ENCODE measurements at regions not wholly inside any gene's neighbourhood (a gene's known extent, or its start where the extent isn't known, plus 50 kb on each side); places are given as distances from the start of the nearest gene placed in this dataset.
A peak's percentile ranks its signal among the peaks of the same experiment; 100 is the strongest.

DNA sequence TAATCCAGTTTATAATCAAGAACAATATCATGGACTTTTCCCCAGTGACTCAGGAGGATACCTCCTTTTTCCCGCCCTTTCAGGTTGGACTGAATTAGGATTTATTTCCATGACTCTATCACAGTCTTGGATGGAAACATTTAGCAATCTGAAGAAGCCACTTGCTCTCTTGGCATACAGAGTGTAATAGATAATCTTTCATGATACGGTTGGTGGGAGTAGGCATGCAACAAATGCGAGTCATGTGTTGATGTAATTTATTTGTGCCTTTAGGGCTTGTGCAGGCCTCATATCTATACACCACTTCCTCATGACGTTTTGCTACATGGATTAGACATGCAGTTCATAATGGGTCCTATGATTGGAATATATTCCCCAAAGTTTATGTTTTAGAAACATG lies 54.2 kb upstream of the MCTP2 start:
- DNase-seq, result no peak

GRCh38 chr15:94175420-94175819 lies 55.9 kb upstream of the MCTP2 start:
- no peak for DNase-seq

GRCh38 chr15:94174399-94174802 lies 57.0 kb upstream of the MCTP2 start:
- no peak for DNase-seq

DNA sequence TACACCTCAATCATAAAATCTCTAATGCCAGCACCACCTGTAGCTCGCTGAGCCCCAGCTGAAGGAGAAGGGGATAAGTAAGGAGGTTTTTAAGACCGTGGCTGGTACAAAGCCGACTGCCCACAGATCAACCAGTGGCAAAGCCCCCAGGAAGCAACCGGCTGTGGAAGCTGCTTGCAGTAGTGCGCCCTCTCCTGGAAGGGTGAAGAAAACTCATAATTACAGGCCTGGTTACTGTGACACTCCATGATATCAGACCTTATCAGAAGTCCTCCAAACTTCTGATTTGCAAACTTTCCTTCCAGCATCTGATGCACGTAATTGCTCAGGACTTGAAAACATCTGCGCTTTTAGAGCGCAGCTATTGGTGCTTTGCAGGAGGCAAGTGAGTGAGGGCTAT lies 63.1 kb upstream of the MCTP2 start:
- no peak for DNase-seq

GRCh38 chr15:94164971-94165370 lies 66.4 kb upstream of the MCTP2 start:
- no peak for DNase-seq

GRCh38 chr15:94164202-94164807 lies 67.1 kb upstream of the MCTP2 start:
- DNase-seq, result peak; percentile 58 to 69

- no peak for DNase-seq
Measured at GRCh38 chr15:94162939-94163338, 68.4 kb upstream of the MCTP2 start.

GRCh38 chr15:94154255-94154654 lies 77.1 kb upstream of the MCTP2 start:
- DNase-seq, result no peak

GRCh38 chr15:94145046-94145445 lies 86.3 kb upstream of the MCTP2 start:
- no peak for DNase-seq

GRCh38 chr15:94141802-94142201 lies 89.6 kb upstream of the MCTP2 start:
- no peak for DNase-seq

- DNase-seq, result no peak
Measured at GRCh38 chr15:94135486-94136147, 95.7 kb upstream of the MCTP2 start.

DNA sequence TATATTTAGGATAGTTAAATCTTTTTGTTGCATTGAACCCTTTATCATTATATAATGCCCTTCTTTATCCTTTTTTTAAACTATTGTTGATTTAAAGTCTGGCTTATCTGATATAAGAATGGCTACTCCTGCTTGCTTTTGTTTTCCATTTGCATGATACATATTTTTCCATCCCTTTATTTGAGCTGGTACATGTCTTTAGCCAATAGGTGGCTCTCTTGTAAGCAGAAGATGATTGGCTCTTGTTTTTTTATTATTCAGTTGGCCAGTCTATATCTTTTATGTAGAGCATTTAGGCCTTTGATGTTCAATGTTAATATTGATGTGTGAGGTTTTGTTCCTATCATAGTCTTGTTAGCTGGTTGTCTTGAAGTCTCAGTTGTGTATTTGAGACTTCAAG lies 99.5 kb upstream of the MCTP2 start:
- no peak for DNase-seq

- DNase-seq, result no peak
Measured at GRCh38 chr15:94130504-94130903, 100.9 kb upstream of the MCTP2 start.

DNA sequence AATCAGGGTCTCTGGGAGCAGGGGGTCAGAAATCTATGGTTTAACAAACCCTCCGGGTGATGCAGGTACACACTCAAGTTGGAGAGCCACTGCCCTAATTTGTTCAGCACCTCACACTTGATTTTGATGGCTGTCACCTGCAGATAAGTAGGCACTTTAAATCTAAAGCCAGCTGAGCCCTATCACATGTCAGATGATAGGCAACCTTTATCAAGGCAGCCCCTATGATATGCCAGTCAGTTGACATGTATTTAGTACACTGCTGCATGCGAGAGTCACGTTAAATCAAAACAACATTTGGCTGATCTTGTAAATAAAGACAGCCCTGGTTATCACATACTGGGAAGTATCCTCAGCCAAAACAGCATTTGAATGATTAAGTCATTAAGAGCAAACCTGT lies 104.4 kb upstream of the MCTP2 start:
- DNase-seq, result no peak

- no peak for DNase-seq
Measured at GRCh38 chr15:94125698-94126097, 105.7 kb upstream of the MCTP2 start.

DNA sequence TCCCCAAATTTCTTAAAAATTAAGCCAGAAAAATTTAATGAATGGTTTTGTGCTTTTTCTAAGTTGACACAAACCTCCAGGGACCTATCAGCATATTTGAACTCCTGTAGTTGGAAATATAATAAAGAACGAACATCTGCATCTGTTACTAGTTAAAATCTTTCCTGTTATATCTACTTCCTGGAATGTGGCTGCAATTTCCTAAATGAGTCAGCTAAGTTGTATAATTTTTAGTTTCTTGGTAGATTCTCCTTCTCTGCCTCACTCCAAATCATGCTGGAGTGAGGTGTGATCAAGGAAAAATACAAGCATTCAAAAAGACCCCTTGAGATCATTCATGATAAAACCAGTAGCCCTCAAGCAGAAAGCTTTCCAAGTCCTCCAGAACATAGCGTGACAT lies 106.2 kb upstream of the MCTP2 start:
- DNase-seq, result no peak

DNA sequence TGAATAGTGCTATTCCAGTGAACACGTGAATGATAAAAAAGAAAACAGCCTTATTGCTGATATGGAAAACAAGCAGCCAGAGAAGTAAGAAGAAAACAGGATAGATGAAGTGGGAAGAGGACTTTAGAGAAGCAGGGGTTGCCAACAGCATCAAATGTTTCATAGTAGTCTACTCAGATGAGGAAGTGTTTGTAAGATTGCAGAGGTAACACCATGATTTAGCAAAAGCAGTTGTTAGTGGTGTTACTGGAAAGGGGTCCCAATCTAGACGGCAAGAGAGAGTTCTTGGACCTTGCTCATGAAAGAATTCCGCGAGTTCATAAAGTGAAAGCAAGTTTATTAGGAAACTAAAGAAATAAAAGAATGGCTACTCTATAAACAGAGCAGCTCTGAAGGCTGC lies 108.8 kb upstream of the MCTP2 start:
- DNase-seq, result no peak

DNA sequence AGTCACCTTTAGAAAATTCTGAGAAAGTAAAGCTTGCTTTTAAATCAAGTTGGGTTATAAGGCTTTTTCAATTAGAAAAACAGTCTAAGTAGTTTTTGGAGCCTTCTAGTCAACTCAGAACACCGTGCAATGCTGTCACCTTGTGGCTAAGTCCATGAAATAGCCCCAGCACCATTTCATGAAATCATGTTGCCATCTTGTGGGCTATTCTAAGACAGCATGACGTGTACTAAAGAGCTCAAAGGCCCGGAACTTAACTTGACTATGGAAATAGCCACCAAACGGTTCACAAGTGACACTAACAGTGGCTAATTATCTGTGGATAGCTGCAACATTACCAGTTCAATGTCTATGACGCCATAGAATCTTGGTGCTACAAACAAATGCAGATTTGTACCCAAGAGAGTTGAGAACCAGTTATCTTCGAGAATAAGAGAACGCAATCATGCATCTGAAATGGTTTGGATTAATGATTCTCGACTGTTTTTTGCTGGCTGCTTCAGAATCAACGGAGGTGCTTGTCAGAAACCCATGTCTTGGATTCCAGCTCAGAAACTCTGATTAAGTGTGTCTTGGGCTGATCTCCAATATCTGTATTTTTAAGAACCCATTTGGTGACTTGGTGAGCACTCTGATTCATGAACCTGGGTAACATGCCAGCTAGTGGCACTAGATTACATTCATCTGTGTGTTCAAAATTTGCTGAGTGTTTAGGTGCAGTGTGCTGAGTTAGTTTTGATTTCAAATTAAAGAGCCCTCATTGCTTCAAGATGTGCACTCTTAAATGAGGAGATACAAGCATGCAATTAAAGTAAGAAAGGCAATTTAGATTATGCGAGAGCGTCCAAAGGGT lies 111.2 kb upstream of the MCTP2 start:
- DNase-seq, result peak; percentile 17 to 20

DNA sequence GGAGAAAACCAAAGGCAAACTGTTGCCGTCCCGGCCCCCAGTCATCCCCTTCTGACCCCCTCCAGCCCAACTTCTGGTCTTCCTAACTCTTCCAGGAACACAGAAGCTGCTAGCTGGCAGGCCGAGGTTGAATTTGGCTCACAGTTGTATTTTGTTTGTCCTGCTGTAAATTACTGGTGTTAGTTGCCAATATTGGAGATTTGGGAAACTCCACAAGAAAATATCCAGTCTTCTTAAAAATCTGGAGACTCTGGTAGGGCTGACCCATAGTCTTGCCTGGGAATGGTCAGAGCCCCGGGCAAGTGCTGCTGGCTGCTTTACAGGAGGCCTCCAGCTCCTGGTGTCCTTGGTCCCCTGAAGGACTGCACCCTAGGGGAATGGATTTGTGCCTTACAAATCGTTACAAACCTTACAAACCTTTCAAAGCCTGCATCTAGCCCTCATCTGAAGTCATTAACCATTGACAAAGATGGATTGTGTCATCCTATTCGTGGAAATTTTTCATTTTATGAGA lies 112.0 kb upstream of the MCTP2 start:
- no peak for DNase-seq

GRCh38 chr15:94110476-94111130 lies 120.8 kb upstream of the MCTP2 start:
- no peak for DNase-seq

DNA sequence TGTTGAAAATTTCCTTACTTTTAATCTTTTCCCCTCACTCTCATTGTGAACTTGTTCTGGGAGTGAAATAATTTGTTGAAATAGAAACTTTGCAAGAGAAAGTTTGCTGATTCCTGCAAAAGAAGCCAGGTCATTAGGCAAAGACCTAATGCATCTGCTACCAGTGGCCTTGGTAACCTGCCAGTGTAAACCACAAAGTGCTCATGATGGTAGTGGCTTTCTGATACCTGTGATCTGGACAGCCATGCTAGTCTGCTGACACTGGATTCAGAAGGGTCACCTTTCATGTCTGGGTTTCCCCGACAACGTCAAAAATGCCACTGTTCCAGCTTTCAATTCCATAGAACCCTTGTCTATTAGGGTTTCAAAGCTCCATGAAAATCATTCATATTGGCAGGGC lies 123.7 kb upstream of the MCTP2 start:
- DNase-seq, result no peak

DNA sequence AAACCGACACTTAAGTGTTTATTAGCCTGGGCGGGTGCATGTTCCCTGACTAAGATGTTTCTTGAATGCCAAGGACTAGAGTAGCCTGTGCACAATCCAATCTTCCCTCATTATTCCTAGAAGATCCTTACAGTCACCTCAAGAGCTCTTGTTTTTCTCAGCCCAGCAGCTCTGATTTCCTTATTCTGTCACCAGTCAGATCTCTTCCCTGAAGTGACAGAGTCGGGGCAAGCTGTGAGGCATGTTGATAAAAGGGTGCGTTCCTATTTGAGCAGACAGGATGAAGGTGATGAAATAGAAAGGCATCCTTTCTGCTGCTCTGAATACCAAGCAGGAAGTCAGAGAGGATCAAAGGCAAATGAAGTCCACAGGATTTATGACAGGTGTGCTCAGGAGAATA lies 125.6 kb upstream of the MCTP2 start:
- no peak for DNase-seq

- DNase-seq, result no peak
Measured at GRCh38 chr15:94100863-94101262, 130.5 kb upstream of the MCTP2 start.
